Pulmonary artery endothelial cell (primary cell): ENCODE measurements at regions not wholly inside any gene's neighbourhood (a gene's known extent, or its start where the extent isn't known, plus 50 kb on each side); places are given as distances from the start of the nearest gene placed in this dataset.
"Not testable (repeated sequence)": the region's sequence is repeated elsewhere in the genome, so short reads cannot be mapped to it uniquely, and the experiment has no call there.

ENCODE experiments used
- DNase-seq: peaks from one replicate; pipeline ENCODE4 v3.0.0-alpha.2; 2011; ENCODE audit warnings: low read depth, low spot score

- DNase-seq = no peak
Measured at GRCh38 chr4:59484944-59485343, 1715.2 kb upstream of the ADGRL3 start.

- no peak for DNase-seq
Measured at GRCh38 chr4:59500103-59500502, 1700.0 kb upstream of the ADGRL3 start.

- no peak for DNase-seq
Measured at GRCh38 chr4:59503731-59504130, 1696.4 kb upstream of the ADGRL3 start.

- not testable (repeated sequence) for DNase-seq
Measured at GRCh38 chr4:59511809-59512208, 1688.3 kb upstream of the ADGRL3 start.

GRCh38 chr4:59517007-59517406 is 1683.1 kb upstream of the ADGRL3 start:
- DNase-seq = no peak

GRCh38 chr4:59518005-59518823 is 1681.9 kb upstream of the ADGRL3 start:
- DNase-seq = no peak

GRCh38 chr4:59525885-59526284 is 1674.2 kb upstream of the ADGRL3 start:
- no peak for DNase-seq

GRCh38 chr4:59535541-59535940 is 1664.6 kb upstream of the ADGRL3 start:
- no peak for DNase-seq

GRCh38 chr4:59536428-59536827 is 1663.7 kb upstream of the ADGRL3 start:
- no peak for DNase-seq

GRCh38 chr4:59537246-59537886 is 1662.8 kb upstream of the ADGRL3 start:
- DNase-seq = no peak

- no peak for DNase-seq
Measured at GRCh38 chr4:59539401-59539800, 1660.7 kb upstream of the ADGRL3 start.

- DNase-seq = no peak
Measured at GRCh38 chr4:59540311-59540710, 1659.8 kb upstream of the ADGRL3 start.

- DNase-seq = no peak
Measured at GRCh38 chr4:59553063-59553720, 1646.9 kb upstream of the ADGRL3 start.

- no peak for DNase-seq
Measured at GRCh38 chr4:59553721-59554091, 1646.4 kb upstream of the ADGRL3 start.

- DNase-seq = not testable (repeated sequence)
Measured at GRCh38 chr4:59556191-59556590, 1643.9 kb upstream of the ADGRL3 start.

GRCh38 chr4:59560141-59560648 is 1639.9 kb upstream of the ADGRL3 start:
- DNase-seq = not testable (repeated sequence)

GRCh38 chr4:59565836-59566235 is 1634.3 kb upstream of the ADGRL3 start:
- no peak for DNase-seq

- DNase-seq = no peak
Measured at GRCh38 chr4:59570860-59571476, 1629.2 kb upstream of the ADGRL3 start.

GRCh38 chr4:59571805-59572430 is 1628.2 kb upstream of the ADGRL3 start:
- DNase-seq = no peak

- DNase-seq = no peak
Measured at GRCh38 chr4:59583845-59584568, 1616.1 kb upstream of the ADGRL3 start.
